Aorta (tissue), 5 donors: ENCODE measurements at regions not wholly inside any gene's neighbourhood (a gene's known extent, or its start where the extent isn't known, plus 50 kb on each side); places are given as distances from the start of the nearest gene placed in this dataset.
"Not testable (repeated sequence)": the region's sequence is repeated elsewhere in the genome, so short reads cannot be mapped to it uniquely, and the experiment has no call there.

Experiments
- ATAC-seq: fragments of 200-7000 bp; cut with Tn5 transposase; one replicate; pipeline ENCODE4 v1.9.1; 2022; ENCODE audit warnings: moderate library complexity; ENCODE audit not compliant: low FRiP score
- DNase-seq, 2 donors: peaks; one replicate each; pipeline ENCODE4 v3.0.0-alpha.2; 2020
- H3K27ac ChIP-seq, 2 donors: one replicate each; pipeline ENCODE4 v1.5.1; 2013; ENCODE audit warnings: low read length in 2 of 2, mild to moderate bottlenecking in 2 of 2, moderate library complexity in 2 of 2, control low read depth in 1 of 2, inconsistent platforms in 1 of 2, low read depth in 1 of 2
- H3K27me3 ChIP-seq, 2 donors: one replicate each; pipeline ENCODE4 v1.6.1; 2013; ENCODE audit warnings: control low read depth in 1 of 2, low read length in 1 of 2, mild to moderate bottlenecking in 1 of 2, moderate library complexity in 1 of 2; ENCODE audit not compliant: insufficient read depth in 2 of 2, control insufficient read depth in 1 of 2
- H3K36me3 ChIP-seq, 2 donors: one replicate each; pipeline ENCODE4 v1.6.1; 2013; ENCODE audit warnings: control low read depth in 1 of 2, low read length in 1 of 2, mild to moderate bottlenecking in 1 of 2; ENCODE audit not compliant: insufficient read depth in 2 of 2, control insufficient read depth in 1 of 2
- H3K4me1 ChIP-seq, 2 donors: one replicate each; pipeline ENCODE4 v1.6.1; 2013; ENCODE audit warnings: low read length in 2 of 2, control low read depth in 1 of 2, mild to moderate bottlenecking in 1 of 2, moderate library complexity in 1 of 2; ENCODE audit not compliant: insufficient read depth in 2 of 2, control insufficient read depth in 1 of 2
- H3K4me3 ChIP-seq, 2 donors: one replicate each; pipeline ENCODE4 v1.5.1; 2013; ENCODE audit warnings: low read length in 2 of 2, control low read depth in 1 of 2, mild to moderate bottlenecking in 1 of 2
- H3K9me3 ChIP-seq: one replicate; pipeline ENCODE4 v1.6.1; 2013; ENCODE audit warnings: mild to moderate bottlenecking, low read length; ENCODE audit not compliant: control insufficient read depth
- WGBS, 2 donors: extraction: QIAGEN DNeasy Blood & Tissue Kit; methylation state at CpG; one replicate each; pipeline ENCODE4 v1.1.7; 2013; 5-methylcytosine and 5-hydroxymethylcytosine counted together
- intact Hi-C, 2 donors: fragments of 100-400 bp; cut with DNase I; formaldehyde crosslinking; loops; one replicate each; pipeline versions ENCODE4 v1.14.2 to v1.15.0; 2022
- donor health status: healthy with polysubstance abuse.
- donor health status: Bipolar disorder and iron deficiency.
- donor health status: DM: no; HTN: no; CAD: no.
- donor health status: DM: no; HTN: no; CAD: no.
- donor health status: DM: yes; HTN: yes; CAD: no.

DNA sequence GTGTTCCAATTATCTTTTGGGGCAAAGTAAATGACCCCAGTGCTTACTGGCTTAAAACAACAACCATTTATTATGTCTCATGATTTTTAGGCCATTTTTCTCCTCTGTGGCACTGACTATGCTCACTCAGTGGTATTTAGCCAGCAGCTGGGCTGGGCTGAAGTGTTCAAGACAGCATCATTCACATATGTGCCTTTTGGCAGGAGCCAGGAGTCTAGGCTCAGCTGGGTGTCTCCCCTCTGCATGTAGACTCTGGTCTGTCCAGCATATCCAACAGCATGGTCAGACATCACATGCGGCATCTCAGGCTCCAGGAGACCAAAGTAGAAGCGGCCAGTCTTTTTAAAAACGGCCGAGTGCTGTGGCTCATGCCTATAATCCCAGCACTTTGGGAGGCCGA is 120.3 kb upstream of the TOP1 start:
- H3K27ac ChIP-seq = no peak overlapping the region
- no peaks in the 10 kb centered on the region for H3K27me3 ChIP-seq
- H3K9me3 ChIP-seq = no peaks in the 10 kb centered on the region
- peak; percentile 15 for ATAC-seq
- 42 to 68% methylated on average over 5 of the region's 5 CpGs for WGBS, 2 donors
- no peak overlapping the region for H3K4me3 ChIP-seq
- no peaks in the 10 kb centered on the region for H3K36me3 ChIP-seq
- no peaks in the 10 kb centered on the region for H3K4me1 ChIP-seq
- no peak for DNase-seq
- intact Hi-C loops = no loop called here

GRCh38 chr20:40909489-40909888 is 119.1 kb upstream of the TOP1 start:
- H3K4me1 ChIP-seq, H3K9me3 ChIP-seq, H3K4me3 ChIP-seq, intact Hi-C loops, DNase-seq, H3K36me3 ChIP-seq, H3K27me3 ChIP-seq, ATAC-seq, H3K27ac ChIP-seq: not testable (repeated sequence)
- 91 to 92% methylated on average over 16 of the region's 16 CpGs for WGBS, 2 donors

GRCh38 chr20:40910436-40910835 is 118.2 kb upstream of the TOP1 start:
- H3K9me3 ChIP-seq, intact Hi-C loops: not testable (repeated sequence)

GRCh38 chr20:40911152-40911551 is 117.5 kb upstream of the TOP1 start:
- DNase-seq, H3K27ac ChIP-seq, H3K27me3 ChIP-seq, H3K4me1 ChIP-seq, H3K36me3 ChIP-seq, H3K4me3 ChIP-seq, ATAC-seq, intact Hi-C loops, H3K9me3 ChIP-seq: not testable (repeated sequence)
- WGBS, 2 donors = 97 to 98% methylated on average over 25 to 27 of the region's 27 CpGs

More at GRCh38 chr20:40910436-40910835, 118.2 kb upstream of the TOP1 start:
- DNase-seq, H3K36me3 ChIP-seq, ATAC-seq, H3K27me3 ChIP-seq, H3K27ac ChIP-seq, H3K4me1 ChIP-seq, H3K4me3 ChIP-seq: not testable (repeated sequence)
- 95 to 96% methylated on average over 19 to 23 of the region's 23 CpGs for WGBS, 2 donors

DNA sequence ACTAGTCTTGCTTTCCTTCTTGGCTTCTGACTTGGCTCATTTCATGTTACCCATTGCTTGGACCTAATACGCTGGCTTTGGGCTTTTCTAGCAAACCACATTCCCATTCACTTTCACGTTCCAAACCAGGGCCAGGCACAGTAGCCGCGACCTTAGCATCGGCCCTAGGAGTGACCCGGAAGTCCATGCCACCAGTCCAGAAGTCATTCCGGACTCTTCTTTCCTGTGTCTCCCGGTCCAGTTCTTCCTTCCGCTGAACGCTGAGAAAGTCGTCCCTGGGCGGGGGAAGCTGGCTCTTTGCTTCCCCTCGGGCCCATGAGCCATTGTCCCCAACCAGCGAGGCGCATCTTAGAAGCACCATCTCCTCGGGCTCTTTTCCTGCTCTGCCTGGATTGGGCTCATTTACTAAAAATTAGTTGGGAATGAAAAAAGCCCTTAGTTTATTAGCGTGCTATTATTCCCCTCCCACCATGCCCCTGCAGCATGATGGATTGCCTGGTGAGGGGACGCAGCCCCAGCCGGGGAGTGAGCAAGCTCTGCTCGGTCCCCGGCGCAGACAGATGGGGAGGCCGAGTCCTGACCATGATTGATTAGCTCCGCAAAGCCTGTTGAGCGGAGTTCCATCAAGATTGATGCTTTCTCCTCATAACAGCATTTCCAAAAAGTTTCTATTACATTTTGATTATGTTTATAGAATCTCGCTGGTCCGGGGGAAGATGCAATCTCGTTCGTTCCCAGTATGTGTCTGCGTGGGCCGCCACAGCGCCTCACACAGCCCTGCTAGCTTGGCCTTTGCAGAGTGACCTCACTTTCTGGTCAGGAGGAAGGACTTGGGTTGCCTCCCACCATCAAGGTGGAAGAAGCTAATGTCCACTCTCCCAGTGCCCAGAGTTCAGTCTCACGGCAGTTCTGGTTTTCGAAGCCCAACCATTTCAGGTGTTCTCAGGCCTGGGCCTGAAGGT is 115.1 kb upstream of the TOP1 start:
- H3K4me1 ChIP-seq = peaks cover 2 to 3% of the 10 kb centered on the region in 2 donors
- no peaks in the 10 kb centered on the region for H3K27me3 ChIP-seq
- intact Hi-C loops = no loop called here
- ATAC-seq (no peak), DNase-seq (no peak)
- no peak overlapping the region for H3K4me3 ChIP-seq
- H3K27ac ChIP-seq = no peak overlapping the region
- H3K9me3 ChIP-seq = no peaks in the 10 kb centered on the region
- WGBS, 2 donors = 91 to 92% methylated on average over 34 of the region's 34 CpGs
- H3K36me3 ChIP-seq = no peaks in the 10 kb centered on the region

DNA sequence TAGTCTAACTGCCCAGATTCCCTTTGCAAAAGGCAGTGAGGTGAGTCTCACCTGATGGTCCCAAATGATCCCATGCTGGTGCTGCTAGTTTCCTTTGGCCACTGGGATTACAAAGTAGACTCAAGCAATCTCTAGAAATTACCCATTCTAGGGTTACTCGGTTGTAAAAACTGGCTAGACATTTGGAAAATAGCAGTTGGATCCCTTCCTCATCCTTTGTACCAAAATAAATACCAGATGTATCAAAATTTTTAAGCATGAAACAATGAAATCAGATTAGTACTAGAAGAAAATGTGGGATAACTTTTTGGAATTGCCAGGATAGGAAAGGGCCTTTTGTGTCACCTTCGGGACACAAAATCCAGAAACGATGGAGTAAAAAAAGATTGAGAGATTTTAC is 112.9 kb upstream of the TOP1 start:
- Histone ChIP-seq H3K9me3 (no peaks in the 10 kb centered on the region), H3K4me1 (peaks cover 2 to 3% of the 10 kb centered on the region in 2 donors), H3K4me3 (no peak overlapping the region), H3K27ac (no peak overlapping the region), H3K27me3 (no peaks in the 10 kb centered on the region), H3K36me3 (no peaks in the 10 kb centered on the region)
- WGBS, 2 donors = 4% methylated on average over 3 of the region's 3 CpGs
- intact Hi-C loops = no loop called here
- no peak for ATAC-seq
- DNase-seq = no peak

DNA sequence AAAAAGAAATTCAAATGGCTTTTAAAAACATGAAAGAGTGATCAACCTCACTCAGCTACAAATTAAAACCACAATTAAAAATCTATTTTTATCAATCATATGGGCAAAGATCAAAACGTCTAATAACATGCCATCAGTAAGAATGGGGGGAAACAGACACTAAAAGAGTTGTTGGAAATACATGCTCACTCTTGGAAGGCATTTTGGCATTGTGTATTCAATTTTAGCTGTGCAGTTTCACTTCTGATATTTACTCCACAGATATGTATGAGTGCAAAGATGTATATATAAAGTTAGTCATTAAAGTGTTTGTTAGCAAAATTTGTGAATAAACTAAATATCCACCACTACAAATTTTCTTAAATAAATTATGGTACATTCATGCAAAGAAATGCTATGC is 112.3 kb upstream of the TOP1 start:
- H3K27me3 ChIP-seq = no peaks in the 10 kb centered on the region
- peaks cover 2 to 3% of the 10 kb centered on the region in 2 donors for H3K4me1 ChIP-seq
- no peak for DNase-seq
- WGBS, 2 donors = 3 to 5% methylated on average over 1 of the region's 1 CpG
- H3K27ac ChIP-seq = no peak overlapping the region
- no peak for ATAC-seq
- H3K36me3 ChIP-seq = no peaks in the 10 kb centered on the region
- H3K9me3 ChIP-seq = peaks cover under 1% of the 10 kb centered on the region
- intact Hi-C loops = no loop called here
- H3K4me3 ChIP-seq = no peak overlapping the region

GRCh38 chr20:40920291-40920690 is 108.3 kb upstream of the TOP1 start:
- Histone ChIP-seq H3K27me3 (no peaks in the 10 kb centered on the region), H3K9me3 (peaks cover 1% of the 10 kb centered on the region)
- intact Hi-C loops = no loop called here

GRCh38 chr20:40922865-40923264 is 105.8 kb upstream of the TOP1 start:
- DNase-seq (no peak), ATAC-seq (no peak)
- Histone ChIP-seq H3K4me1 (no peaks in the 10 kb centered on the region), H3K27me3 (no peaks in the 10 kb centered on the region), H3K36me3 (no peaks in the 10 kb centered on the region), H3K27ac (no peak overlapping the region), H3K4me3 (no peak overlapping the region), H3K9me3 (peaks cover 1% of the 10 kb centered on the region)
- intact Hi-C loops = no loop called here
- WGBS, 2 donors = 88 to 89% methylated on average over 3 of the region's 3 CpGs

More at GRCh38 chr20:40920291-40920690, 108.3 kb upstream of the TOP1 start:
- ATAC-seq (no peak), DNase-seq (no peak)
- Histone ChIP-seq H3K4me1 (peaks cover 2 to 3% of the 10 kb centered on the region in 2 donors), H3K27ac (no peak overlapping the region), H3K4me3 (no peak overlapping the region), H3K36me3 (no peaks in the 10 kb centered on the region)
- WGBS, 2 donors = 83 to 85% methylated on average over 2 of the region's 2 CpGs
